Mammary epithelial cell (primary cell): ENCODE measurements at regions not wholly inside any gene's neighbourhood (a gene's known extent, or its start where the extent isn't known, plus 50 kb on each side); places are given as distances from the start of the nearest gene placed in this dataset.

Experiments
- CTCF ChIP-seq, 2 donors: IDR thresholded peaks in 1 of 2; conservative IDR thresholded peaks in 1 of 2; 2 replicates each; pipeline ENCODE4 v1.5.1; 2011 to 2012; ENCODE audit warnings: inconsistent platforms in 2 of 2, low read length in 2 of 2, mild to moderate bottlenecking in 2 of 2, control low read depth in 1 of 2, low read depth in 1 of 2; ENCODE audit not compliant: insufficient read depth in 1 of 2; ENCODE audit errors: extremely low read depth in 1 of 2
- EZH2 ChIP-seq: IDR thresholded peaks from 2 replicates; pipeline ENCODE4 v1.6.1; 2012; ENCODE audit warnings: low read length, inconsistent platforms, borderline replicate concordance

GRCh38 chr5:20601678-20602100 is 613.7 kb upstream of the CDH18 start:
- TF ChIP-seq EZH2 (no peak), CTCF (conservative IDR thresholded peaks at IDR 0.05 in 1 of 2, IDR thresholded peaks at IDR 0.05 in 1 of 2; ENCODE audit: extremely low read depth in 1 of 2, insufficient read depth in 1 of 2, low read depth in 1 of 2, low read length in 2 of 2) (no peak)
